SU-DHL-6 (cell line): ENCODE measurements at regions not wholly inside any gene's neighbourhood (a gene's known extent, or its start where the extent isn't known, plus 50 kb on each side); places are given as distances from the start of the nearest gene placed in this dataset.

ENCODE experiments used
- H2AFZ ChIP-seq: fragments of 200-600 bp; sonication (generic); 2 replicates; pipeline ENCODE4 v1.6.1; 2014; ENCODE audit warnings: low read depth, mild to moderate bottlenecking, moderate library complexity, mixed read lengths, antibody characterized with exemption, low read length; ENCODE audit not compliant: severe bottlenecking
- H3F3A ChIP-seq: fragments of 200-600 bp; shearing (Covaris generic); 2 replicates; pipeline ENCODE4 v1.6.0; 2016; ENCODE audit warnings: antibody characterized with exemption, mild to moderate bottlenecking; ENCODE audit not compliant: insufficient read depth
- H3K27ac ChIP-seq: fragments of 200-600 bp; sonication (generic); 2 replicates; pipeline ENCODE4 v1.5.1; 2016; ENCODE audit warnings: low read depth, mild to moderate bottlenecking, low read length, moderate library complexity, mixed read lengths
- H3K27me3 ChIP-seq: fragments of 200-600 bp; sonication (generic), shearing (Covaris generic); 2 replicates; pipeline ENCODE4 v1.6.0; 2014; ENCODE audit warnings: mild to moderate bottlenecking, low read length
- H3K36me3 ChIP-seq: fragments of 200-600 bp; sonication (generic); 2 replicates; pipeline ENCODE4 v1.6.1; 2014; ENCODE audit warnings: mild to moderate bottlenecking, low read length, mixed read lengths
- H3K4me2 ChIP-seq: fragments of 300-600, 200-600 bp; shearing (Covaris generic), sonication (generic); 2 replicates; pipeline ENCODE4 v1.6.0; 2014; ENCODE audit warnings: low read length, low read depth, mild to moderate bottlenecking; ENCODE audit not compliant: poor library complexity, severe bottlenecking
- H3K4me3 ChIP-seq: fragments of 200-600 bp; sonication (generic); 2 replicates; pipeline ENCODE4 v1.5.1; 2014; ENCODE audit warnings: antibody characterized with exemption, low read length, mild to moderate bottlenecking, mixed read lengths; ENCODE audit not compliant: insufficient read depth, poor library complexity, severe bottlenecking
- H3K79me2 ChIP-seq: fragments of 200-600 bp; sonication (generic); 2 replicates; pipeline ENCODE4 v1.6.1; 2014; ENCODE audit warnings: mild to moderate bottlenecking, low read length, moderate library complexity; ENCODE audit not compliant: insufficient read depth
- H3K9ac ChIP-seq: fragments of 200-600 bp; sonication (generic); 2 replicates; pipeline ENCODE4 v1.7.0; 2014; ENCODE audit warnings: mild to moderate bottlenecking, low read length
- H3K9me2 ChIP-seq: fragments of 200-600 bp; sonication (generic); replicated peaks from 2 replicates; pipeline ENCODE4 v1.6.1; 2014; ENCODE audit warnings: low read length; ENCODE audit not compliant: insufficient read depth
- H3K9me3 ChIP-seq: fragments of 200-600 bp; sonication (generic); 2 replicates; pipeline ENCODE4 v1.6.1; 2014; ENCODE audit warnings: low read length, mixed read lengths; ENCODE audit not compliant: insufficient read depth
- H4K20me1 ChIP-seq: fragments of 200-600 bp; sonication (generic); 2 replicates; pipeline ENCODE4 v1.6.1; 2014; ENCODE audit warnings: low read depth, mild to moderate bottlenecking, antibody characterized with exemption, low read length, moderate library complexity, mixed read lengths
- EZH2phosphoT487 ChIP-seq: fragments of 200-600 bp; sonication (generic), shearing (Covaris generic); conservative IDR thresholded peaks from 2 replicates; pipeline ENCODE4 v1.6.1; 2018; ENCODE audit warnings: mild to moderate bottlenecking, antibody characterized with exemption, low read length, moderate library complexity, mixed read lengths
- TF ChIP-seq, protein P1 (sequence below): fragments of 200-600 bp; sonication (generic); IDR thresholded peaks from one replicate; pipeline ENCODE4 v1.5.1; 2017; ENCODE audit warnings: antibody characterized with exemption, mild to moderate bottlenecking, low read length, moderate library complexity; ENCODE audit not compliant: insufficient read depth, poor library complexity, severe bottlenecking

- Histone ChIP-seq H3K9me2 (no peaks in the 10 kb centered on the region), H3K4me2 (no peak overlapping the region), H3K4me3 (no peak overlapping the region), H3F3A (no peaks in the 10 kb centered on the region), H3K79me2 (no peaks in the 10 kb centered on the region), H3K27me3 (no peaks in the 10 kb centered on the region), H4K20me1 (no peaks in the 10 kb centered on the region), H3K36me3 (no peaks in the 10 kb centered on the region), H3K9me3 (no peaks in the 10 kb centered on the region), H2AFZ (no peak overlapping the region), H3K9ac (no peak overlapping the region), H3K27ac (no peak overlapping the region)
- no peak for TF ChIP-seq EZH2phosphoT487
- TF ChIP-seq, protein P1, sequence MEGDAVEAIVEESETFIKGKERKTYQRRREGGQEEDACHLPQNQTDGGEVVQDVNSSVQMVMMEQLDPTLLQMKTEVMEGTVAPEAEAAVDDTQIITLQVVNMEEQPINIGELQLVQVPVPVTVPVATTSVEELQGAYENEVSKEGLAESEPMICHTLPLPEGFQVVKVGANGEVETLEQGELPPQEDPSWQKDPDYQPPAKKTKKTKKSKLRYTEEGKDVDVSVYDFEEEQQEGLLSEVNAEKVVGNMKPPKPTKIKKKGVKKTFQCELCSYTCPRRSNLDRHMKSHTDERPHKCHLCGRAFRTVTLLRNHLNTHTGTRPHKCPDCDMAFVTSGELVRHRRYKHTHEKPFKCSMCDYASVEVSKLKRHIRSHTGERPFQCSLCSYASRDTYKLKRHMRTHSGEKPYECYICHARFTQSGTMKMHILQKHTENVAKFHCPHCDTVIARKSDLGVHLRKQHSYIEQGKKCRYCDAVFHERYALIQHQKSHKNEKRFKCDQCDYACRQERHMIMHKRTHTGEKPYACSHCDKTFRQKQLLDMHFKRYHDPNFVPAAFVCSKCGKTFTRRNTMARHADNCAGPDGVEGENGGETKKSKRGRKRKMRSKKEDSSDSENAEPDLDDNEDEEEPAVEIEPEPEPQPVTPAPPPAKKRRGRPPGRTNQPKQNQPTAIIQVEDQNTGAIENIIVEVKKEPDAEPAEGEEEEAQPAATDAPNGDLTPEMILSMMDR = no peak
Measured at GRCh38 chr6:95478941-95479340, 98.4 kb upstream of the MANEA start.

- Histone ChIP-seq H3F3A (no peaks in the 10 kb centered on the region), H3K4me2 (no peak overlapping the region), H3K27ac (no peak overlapping the region), H3K9me3 (no peaks in the 10 kb centered on the region), H4K20me1 (no peaks in the 10 kb centered on the region), H3K79me2 (no peaks in the 10 kb centered on the region), H3K27me3 (no peaks in the 10 kb centered on the region), H2AFZ (no peak overlapping the region), H3K9ac (no peak overlapping the region), H3K4me3 (no peak overlapping the region), H3K36me3 (no peaks in the 10 kb centered on the region), H3K9me2 (no peaks in the 10 kb centered on the region)
- TF ChIP-seq EZH2phosphoT487 = no peak
- TF ChIP-seq, protein P1 = no peak
Measured at GRCh38 chr6:95487817-95488216, 89.5 kb upstream of the MANEA start.

DNA sequence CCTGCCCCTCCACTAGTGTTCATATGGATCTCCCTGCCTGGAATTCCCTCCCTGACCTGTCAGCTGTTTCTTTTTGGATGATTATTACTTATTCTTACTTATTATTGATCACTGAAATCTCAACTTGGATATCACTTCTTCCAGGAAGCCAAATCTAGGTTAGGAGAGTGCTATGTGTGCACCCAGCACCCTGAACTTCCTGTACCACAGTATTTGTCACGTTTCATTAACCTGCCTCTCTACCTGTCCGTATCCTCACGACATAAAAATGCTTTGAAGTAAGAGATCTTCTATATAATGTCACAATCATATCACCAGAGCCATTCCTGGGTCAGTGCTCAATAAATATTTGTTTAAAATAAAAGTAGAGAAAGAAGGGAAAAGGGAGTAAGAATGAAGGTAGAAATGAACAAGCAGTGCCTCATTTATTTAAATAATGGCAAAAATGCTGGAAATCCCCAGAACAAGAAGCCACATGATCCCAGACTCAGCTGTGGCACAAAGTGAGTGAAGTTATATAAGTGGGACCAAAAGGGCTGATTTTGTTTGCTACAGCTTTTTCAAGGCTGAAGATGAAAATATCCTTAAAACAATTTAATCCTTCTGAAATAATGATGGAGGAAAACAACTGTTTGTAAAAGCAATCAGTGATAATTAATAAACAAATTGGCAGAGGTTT is 88.0 kb upstream of the MANEA start:
- H3K27me3 ChIP-seq = no peaks in the 10 kb centered on the region
- no peaks in the 10 kb centered on the region for H3K79me2 ChIP-seq
- H3K36me3 ChIP-seq = no peaks in the 10 kb centered on the region
- H3K27ac ChIP-seq = no peak overlapping the region
- no peak overlapping the region for H2AFZ ChIP-seq
- no peaks in the 10 kb centered on the region for H4K20me1 ChIP-seq
- H3K9me3 ChIP-seq = no peaks in the 10 kb centered on the region
- no peaks in the 10 kb centered on the region for H3F3A ChIP-seq
- H3K4me2 ChIP-seq = no peak overlapping the region
- TF ChIP-seq EZH2phosphoT487 = no peak
- TF ChIP-seq, protein P1 = no peak
- no peak overlapping the region for H3K4me3 ChIP-seq
- H3K9me2 ChIP-seq = no peaks in the 10 kb centered on the region
- H3K9ac ChIP-seq = no peak overlapping the region
